ENCODE measurements at regions not wholly inside any gene's neighbourhood (a gene's known extent, or its start where the extent isn't known, plus 50 kb on each side); places are given as distances from the start of the nearest gene placed in this dataset.

DNA sequence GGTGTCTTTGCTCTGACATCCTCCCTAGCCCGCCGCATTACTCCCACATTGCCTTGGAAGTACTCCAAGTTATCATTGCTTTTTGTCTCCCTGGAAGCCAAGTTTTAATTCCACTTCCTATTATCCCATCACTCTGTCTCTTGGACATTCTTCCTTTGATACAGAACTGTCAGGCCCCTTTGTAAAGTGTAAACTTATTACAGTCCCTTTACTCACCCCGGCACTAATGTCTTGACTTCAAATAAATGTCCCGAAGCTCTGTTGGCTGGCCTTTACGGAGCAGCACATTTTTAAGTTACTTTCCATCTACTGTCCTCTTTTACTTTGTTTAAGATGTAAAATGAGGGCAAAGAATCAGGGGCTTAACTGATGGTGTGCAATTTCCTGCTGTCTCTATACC, 223.5 kb upstream of the IGFBP7 start:
- no peaks in the 10 kb centered on the region for H4K20me1 ChIP-seq
- no peak for TF ChIP-seq Cebpa-rat (IDR thresholded peaks at IDR 0.05)
- H3K36me3 ChIP-seq: no peaks in the 10 kb centered on the region

DNA sequence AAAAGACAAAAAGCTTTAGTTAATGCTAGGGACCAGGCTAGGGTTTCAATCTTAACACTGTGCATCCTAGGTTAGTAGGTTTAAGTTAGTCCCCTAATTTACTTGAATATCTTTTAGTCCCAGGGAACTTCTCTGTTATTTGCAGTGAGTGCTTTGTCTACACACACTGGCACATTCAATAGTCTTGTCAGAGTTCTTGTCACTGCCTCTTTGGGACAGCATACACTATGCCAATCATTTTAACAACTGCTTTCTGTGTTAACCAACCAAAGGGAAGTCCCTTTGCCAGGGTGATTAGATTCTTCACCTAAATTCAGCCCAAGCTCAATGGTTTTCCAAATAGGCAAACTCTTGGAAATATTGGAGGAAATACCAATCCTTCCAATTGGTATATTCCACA, 221.8 kb upstream of the IGFBP7 start:
- H3K9ac ChIP-seq: no peak overlapping the region
- no peak overlapping the region for H3K4me3 ChIP-seq
- no peaks in the 10 kb centered on the region for H3K9me3 ChIP-seq
- TF ChIP-seq Cebpa-rat (IDR thresholded peaks at IDR 0.05): no peak
- H3K4me1 ChIP-seq: no peaks in the 10 kb centered on the region
- no peak overlapping the region for H3K27ac ChIP-seq
- H3K36me3 ChIP-seq: no peaks in the 10 kb centered on the region
- no peaks in the 10 kb centered on the region for H4K20me1 ChIP-seq
- no peaks in the 10 kb centered on the region for H3K27me3 ChIP-seq
- no peak overlapping the region for H3K4me2 ChIP-seq

More for the DNA sequence above, 223.5 kb upstream of the IGFBP7 start:
- H3K27ac ChIP-seq: no peak overlapping the region
- no peaks in the 10 kb centered on the region for H3K4me1 ChIP-seq
- H3K27me3 ChIP-seq: no peaks in the 10 kb centered on the region
- H3K4me2 ChIP-seq: no peak overlapping the region
- no peak overlapping the region for H3K4me3 ChIP-seq
- no peak overlapping the region for H3K9ac ChIP-seq
- no peaks in the 10 kb centered on the region for H3K9me3 ChIP-seq

DNA sequence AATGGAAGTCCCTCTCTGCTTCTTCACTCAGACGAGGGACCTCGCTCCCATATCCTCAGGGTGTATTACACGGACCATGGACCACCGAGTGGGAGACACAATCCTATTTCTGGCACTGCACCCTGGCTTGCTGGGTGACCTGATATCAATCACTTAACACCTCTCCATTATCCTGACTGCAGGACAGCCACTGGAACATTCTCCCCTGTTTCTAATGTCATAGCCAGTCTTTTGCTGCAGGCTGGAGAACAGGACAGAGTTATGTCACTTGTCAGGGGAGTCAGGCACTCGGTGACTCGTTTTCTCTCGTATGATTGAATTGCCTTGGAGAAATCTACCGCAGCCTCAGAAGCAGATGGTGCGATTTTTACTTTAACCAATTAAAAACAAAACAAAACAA, 219.1 kb upstream of the IGFBP7 start:
- no peak for TF ChIP-seq Cebpa-rat (IDR thresholded peaks at IDR 0.05)
- H3K4me2 ChIP-seq: no peak overlapping the region
- no peak overlapping the region for H3K4me3 ChIP-seq
- H3K9ac ChIP-seq: no peak overlapping the region
- no peaks in the 10 kb centered on the region for H4K20me1 ChIP-seq
- H3K9me3 ChIP-seq: no peaks in the 10 kb centered on the region
- H3K4me1 ChIP-seq: no peaks in the 10 kb centered on the region
- no peak overlapping the region for H3K27ac ChIP-seq
- H3K36me3 ChIP-seq: no peaks in the 10 kb centered on the region
- H3K27me3 ChIP-seq: no peaks in the 10 kb centered on the region

DNA sequence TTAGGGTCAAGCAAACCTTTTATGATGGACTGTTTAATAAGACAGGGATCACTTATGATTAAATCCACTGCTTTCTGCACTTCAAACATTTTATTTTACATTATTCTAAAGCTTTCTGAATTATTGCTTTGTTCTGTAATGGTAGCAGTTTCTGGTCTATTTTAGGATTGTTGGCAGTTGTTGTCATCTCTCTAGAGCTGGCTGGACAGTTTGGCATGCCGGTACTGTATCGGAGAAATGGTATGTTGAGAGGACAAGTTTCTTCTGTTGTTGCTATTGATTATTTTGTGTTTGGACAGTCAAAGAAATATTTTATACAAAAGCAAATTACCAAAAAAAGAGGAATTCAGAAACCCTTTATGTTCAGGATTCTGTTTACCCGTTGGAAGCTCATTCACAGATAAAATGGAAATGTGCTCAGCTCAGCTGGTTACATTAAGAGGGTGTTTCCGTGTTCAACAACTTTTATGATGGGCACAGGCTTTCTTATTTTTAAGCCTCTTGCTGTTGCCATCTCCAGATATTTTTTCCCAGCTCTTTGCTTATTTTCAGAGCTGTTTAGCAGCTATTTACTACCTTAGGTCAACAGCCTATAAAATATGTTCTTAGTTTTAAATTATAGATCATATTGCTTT, 214.6 kb upstream of the IGFBP7 start:
- Histone ChIP-seq H3K9me3 (no peaks in the 10 kb centered on the region), H3K4me1 (peaks cover 13% of the 10 kb centered on the region), H3K4me3 (no peak overlapping the region), H3K9ac (no peak overlapping the region), H3K4me2 (no peak overlapping the region), H3K36me3 (no peaks in the 10 kb centered on the region), H3K27me3 (no peaks in the 10 kb centered on the region), H4K20me1 (no peaks in the 10 kb centered on the region), H3K27ac (no peak overlapping the region)
- TF ChIP-seq Cebpa-rat (IDR thresholded peaks at IDR 0.05): no peak

DNA sequence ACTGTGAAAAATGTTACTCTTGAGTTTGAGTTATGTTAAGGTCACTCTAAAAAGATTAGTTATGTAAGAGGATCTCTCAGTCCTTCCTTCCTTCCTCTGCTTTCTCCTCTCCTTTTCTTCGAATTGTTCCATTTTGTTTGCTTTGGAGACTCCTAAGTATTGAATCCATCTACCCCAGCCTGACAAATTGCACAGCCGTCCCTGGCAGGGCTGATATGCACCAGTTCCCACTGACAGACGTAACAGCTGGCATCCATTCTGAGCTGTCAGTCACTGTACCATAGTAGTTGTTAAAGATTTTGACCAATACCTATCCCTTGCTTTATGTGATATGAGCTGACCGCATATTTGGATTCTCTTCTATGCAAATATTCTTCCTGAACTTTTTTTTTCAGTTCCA, 210.7 kb upstream of the IGFBP7 start:
- no peak for TF ChIP-seq Cebpa-rat (IDR thresholded peaks at IDR 0.05)
- no peak overlapping the region for H3K4me3 ChIP-seq
- H3K27ac ChIP-seq: no peak overlapping the region
- no peaks in the 10 kb centered on the region for H3K9me3 ChIP-seq
- no peaks in the 10 kb centered on the region for H3K27me3 ChIP-seq
- peaks cover 13% of the 10 kb centered on the region for H3K4me1 ChIP-seq
- H3K9ac ChIP-seq: no peak overlapping the region
- no peaks in the 10 kb centered on the region for H3K36me3 ChIP-seq
- no peak overlapping the region for H3K4me2 ChIP-seq
- H4K20me1 ChIP-seq: no peaks in the 10 kb centered on the region

DNA sequence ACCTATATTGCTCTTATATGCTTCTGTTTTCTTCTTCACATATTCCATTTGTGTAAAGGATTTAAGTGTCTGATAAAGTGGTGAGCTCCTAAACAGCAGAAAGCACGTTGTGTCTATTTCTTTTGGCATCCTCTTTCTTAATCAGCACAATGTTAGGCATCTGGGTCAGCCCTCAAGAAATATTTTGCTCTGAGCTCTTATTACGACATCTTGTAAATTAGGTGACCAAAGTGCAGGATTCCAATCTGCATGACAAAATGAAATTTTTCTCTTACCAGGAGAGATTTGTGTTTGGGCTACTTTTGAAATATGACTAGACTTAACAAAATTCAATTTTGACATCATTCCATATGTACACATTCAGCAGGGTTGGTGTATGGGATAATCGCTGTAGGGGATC, 210.0 kb upstream of the IGFBP7 start:
- Histone ChIP-seq H3K9me3 (no peaks in the 10 kb centered on the region), H3K27ac (no peak overlapping the region), H3K27me3 (no peaks in the 10 kb centered on the region), H4K20me1 (no peaks in the 10 kb centered on the region), H3K4me1 (peaks cover 13% of the 10 kb centered on the region), H3K36me3 (no peaks in the 10 kb centered on the region), H3K4me2 (no peak overlapping the region), H3K9ac (no peak overlapping the region), H3K4me3 (no peak overlapping the region)
- no peak for TF ChIP-seq Cebpa-rat (IDR thresholded peaks at IDR 0.05)

DNA sequence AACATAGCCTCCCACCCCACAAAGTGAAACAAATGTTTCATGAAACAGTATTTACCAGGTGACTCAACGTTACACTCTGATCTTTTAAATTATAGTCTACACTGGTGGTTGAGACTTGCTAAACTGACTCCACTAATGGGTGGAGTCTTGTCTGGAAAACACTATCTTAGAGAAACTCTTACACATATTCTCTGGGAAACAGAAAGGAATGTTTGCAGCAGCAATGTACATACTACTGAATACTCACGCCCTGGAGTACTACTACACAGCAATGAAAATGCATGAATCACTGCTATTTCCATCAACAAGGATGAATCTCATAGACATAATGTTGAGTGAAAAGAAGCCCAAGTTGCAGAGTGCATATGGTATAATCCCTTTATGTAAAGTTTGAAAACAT, 208.5 kb upstream of the IGFBP7 start:
- H3K27me3 ChIP-seq: no peaks in the 10 kb centered on the region
- H3K9ac ChIP-seq: no peak overlapping the region
- H4K20me1 ChIP-seq: no peaks in the 10 kb centered on the region
- TF ChIP-seq Cebpa-rat (IDR thresholded peaks at IDR 0.05): no peak
- H3K36me3 ChIP-seq: no peaks in the 10 kb centered on the region
- no peak overlapping the region for H3K27ac ChIP-seq
- no peak overlapping the region for H3K4me3 ChIP-seq
- H3K4me2 ChIP-seq: no peak overlapping the region
- H3K9me3 ChIP-seq: no peaks in the 10 kb centered on the region
- peaks cover 13% of the 10 kb centered on the region for H3K4me1 ChIP-seq

DNA sequence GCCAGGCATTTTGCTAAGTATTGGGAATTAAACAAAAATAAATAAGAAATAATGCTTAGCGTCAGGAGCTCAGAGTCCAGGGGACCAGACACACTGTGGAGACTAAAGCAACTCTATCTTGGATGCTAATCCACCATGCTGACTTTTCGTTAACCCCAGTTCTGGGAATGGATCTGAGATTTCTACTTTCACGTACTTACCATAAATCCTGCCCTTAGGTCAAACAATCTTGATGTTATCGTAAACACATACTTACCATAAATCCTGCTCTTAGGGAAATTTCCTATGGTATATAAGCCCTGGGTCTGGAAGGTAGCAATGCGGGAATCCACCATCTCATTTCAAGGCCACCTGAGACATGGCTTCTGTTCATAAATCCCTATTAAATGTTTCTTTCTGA, 204.5 kb upstream of the IGFBP7 start:
- H4K20me1 ChIP-seq: no peaks in the 10 kb centered on the region
- no peaks in the 10 kb centered on the region for H3K4me1 ChIP-seq
- no peak overlapping the region for H3K4me3 ChIP-seq
- H3K36me3 ChIP-seq: no peaks in the 10 kb centered on the region
- TF ChIP-seq Cebpa-rat (IDR thresholded peaks at IDR 0.05): no peak
- no peak overlapping the region for H3K27ac ChIP-seq
- no peak overlapping the region for H3K9ac ChIP-seq
- H3K9me3 ChIP-seq: no peaks in the 10 kb centered on the region
- H3K27me3 ChIP-seq: no peaks in the 10 kb centered on the region
- no peak overlapping the region for H3K4me2 ChIP-seq

DNA sequence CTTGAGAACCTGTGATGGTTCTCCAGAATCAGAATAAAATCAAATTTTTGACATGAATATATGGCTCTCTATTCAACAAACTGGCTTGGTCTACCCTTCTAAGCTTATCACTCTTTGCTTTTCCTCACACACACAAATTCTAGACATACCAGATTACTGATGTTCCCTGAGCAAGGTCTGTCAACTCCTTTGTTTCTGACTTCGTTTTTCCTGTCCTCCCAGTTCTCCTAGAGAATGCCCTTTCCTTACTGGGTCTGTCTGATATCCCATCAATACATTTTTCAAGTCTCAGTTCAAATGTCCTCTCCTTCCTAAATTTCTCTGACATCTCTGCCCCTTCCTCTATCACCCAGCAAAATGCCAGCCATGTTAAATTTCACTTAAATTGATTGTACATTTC, 202.1 kb upstream of the IGFBP7 start:
- Histone ChIP-seq H3K4me2 (no peak overlapping the region), H3K27ac (no peak overlapping the region), H3K4me1 (no peaks in the 10 kb centered on the region), H4K20me1 (no peaks in the 10 kb centered on the region), H3K36me3 (no peaks in the 10 kb centered on the region), H3K4me3 (no peak overlapping the region), H3K27me3 (no peaks in the 10 kb centered on the region), H3K9ac (no peak overlapping the region), H3K9me3 (no peaks in the 10 kb centered on the region)
- no peak for TF ChIP-seq Cebpa-rat (IDR thresholded peaks at IDR 0.05)

DNA sequence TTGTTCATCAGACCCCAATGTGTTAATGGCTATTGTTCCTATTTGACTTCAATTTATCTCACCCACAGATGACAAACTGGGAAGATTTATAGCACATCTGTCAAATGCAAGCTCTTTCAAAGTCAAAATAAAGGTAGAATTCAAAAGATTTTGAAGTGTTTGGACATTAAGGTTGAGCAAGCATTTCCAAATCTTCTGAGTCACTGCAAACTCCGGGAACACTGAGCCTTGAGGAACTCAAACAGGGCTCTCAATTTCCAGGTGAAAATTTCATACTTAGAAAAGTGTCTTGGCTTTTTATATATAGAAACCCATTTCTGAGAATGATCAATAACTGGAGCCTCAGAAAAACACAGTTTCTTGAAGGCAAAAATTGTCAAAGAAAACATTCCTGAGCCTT, 199.5 kb upstream of the IGFBP7 start:
- H3K4me1 ChIP-seq: no peaks in the 10 kb centered on the region
- TF ChIP-seq Cebpa-rat (IDR thresholded peaks at IDR 0.05): no peak
- no peak overlapping the region for H3K9ac ChIP-seq
- H4K20me1 ChIP-seq: no peaks in the 10 kb centered on the region
- H3K9me3 ChIP-seq: no peaks in the 10 kb centered on the region
- no peak overlapping the region for H3K4me2 ChIP-seq
- no peak overlapping the region for H3K4me3 ChIP-seq
- H3K36me3 ChIP-seq: no peaks in the 10 kb centered on the region
- no peak overlapping the region for H3K27ac ChIP-seq
- no peaks in the 10 kb centered on the region for H3K27me3 ChIP-seq

DNA sequence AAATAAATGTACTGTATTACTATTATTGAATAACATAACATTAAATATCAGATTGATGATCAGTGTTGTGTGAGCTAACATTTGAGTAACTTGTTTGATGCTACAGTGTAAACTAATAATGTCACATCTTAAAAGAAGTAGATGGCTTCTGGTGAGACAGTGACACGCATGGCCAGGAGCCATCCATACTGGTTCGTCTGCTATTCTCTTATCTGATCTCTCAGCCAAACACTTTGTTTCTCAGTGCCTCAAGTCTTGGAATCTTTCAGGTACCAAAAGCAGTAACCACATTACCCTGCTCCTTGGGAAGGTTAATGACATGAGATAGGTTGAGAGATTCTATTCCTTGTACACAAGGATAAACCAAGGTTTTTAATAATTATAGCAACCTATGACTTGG, 198.1 kb upstream of the IGFBP7 start:
- Histone ChIP-seq H3K27ac (no peak overlapping the region), H4K20me1 (no peaks in the 10 kb centered on the region), H3K36me3 (no peaks in the 10 kb centered on the region), H3K9ac (no peak overlapping the region), H3K4me1 (no peaks in the 10 kb centered on the region), H3K9me3 (no peaks in the 10 kb centered on the region), H3K4me3 (no peak overlapping the region), H3K4me2 (no peak overlapping the region), H3K27me3 (no peaks in the 10 kb centered on the region)
- no peak for TF ChIP-seq Cebpa-rat (IDR thresholded peaks at IDR 0.05)

All from BLaER1 (cell line).